NCI-H1694 treated with DMSO at 0.1 percent for 48 hours (cell line): ENCODE measurements at regions not wholly inside any gene's neighbourhood (a gene's known extent, or its start where the extent isn't known, plus 50 kb on each side); places are given as distances from the start of the nearest gene placed in this dataset.
"Not testable (repeated sequence)": the region's sequence is repeated elsewhere in the genome, so short reads cannot be mapped to it uniquely, and the experiment has no call there.

Experiments used
- DNase-seq: peaks from one replicate; lab custom pipeline; 2025; lab: John Stamatoyannopoulos, UW

DNA sequence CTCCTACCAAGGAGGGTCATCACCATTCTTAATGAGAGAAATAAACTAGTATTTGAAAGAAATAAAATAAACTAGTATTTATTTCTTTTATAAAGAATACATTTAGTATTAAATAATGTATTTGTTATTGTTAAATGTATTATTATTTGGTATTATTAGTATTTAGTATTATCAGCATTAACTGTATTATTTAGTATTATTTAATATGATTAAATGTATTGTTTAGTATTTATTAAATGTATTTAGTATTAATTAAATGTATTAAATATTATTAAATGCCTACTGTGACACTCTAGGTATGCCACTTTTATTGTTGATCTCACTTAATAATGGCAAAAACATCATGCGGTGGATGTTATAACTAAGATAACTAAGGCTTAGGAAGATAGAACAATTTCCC, 353.6 kb upstream of the MAP2 start:
- DNase-seq = no peak

GRCh38 chr2:209073151-209073550, 350.7 kb upstream of the MAP2 start:
- DNase-seq = no peak

DNA sequence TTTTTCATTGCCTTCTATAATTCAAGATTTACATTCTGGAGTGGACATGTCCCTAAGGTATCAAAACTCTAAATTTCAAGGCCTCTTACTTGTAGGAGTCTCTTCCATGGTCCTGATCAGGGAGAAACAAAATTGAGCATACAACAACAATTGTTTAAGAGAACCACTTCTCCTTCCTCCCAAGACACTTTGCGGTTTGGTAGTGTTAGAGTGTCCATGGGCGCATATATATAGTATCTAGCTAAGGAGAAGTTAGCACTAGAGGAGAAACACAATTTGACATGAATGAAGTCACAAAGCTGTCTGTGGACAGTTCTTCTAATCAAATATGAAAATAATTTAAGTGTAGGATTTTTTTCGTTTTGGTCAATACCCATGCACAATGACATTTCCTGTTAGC, 349.1 kb upstream of the MAP2 start:
- DNase-seq = no peak

GRCh38 chr2:209076151-209076550, 347.7 kb upstream of the MAP2 start:
- DNase-seq = no peak

DNA sequence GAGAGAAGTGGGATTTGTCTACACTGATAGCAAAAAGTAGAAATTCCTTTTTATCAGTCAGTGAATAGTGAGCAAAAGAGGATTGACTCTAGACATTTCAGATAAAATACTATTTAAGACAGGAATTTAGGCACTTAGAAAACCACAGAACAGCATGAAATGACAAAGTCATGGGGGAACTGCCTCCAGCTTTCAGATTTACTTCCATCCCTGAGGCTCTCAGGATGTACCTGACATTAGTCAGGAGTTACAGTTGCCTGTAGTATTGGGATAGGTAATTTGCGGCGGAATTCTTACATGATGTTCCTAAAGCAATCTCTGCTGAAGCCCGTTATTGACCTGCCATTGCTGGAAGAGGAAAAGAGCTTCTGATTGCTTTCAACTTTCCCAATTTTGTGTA, 337.1 kb upstream of the MAP2 start:
- no peak for DNase-seq

GRCh38 chr2:209091056-209091455, 332.8 kb upstream of the MAP2 start:
- DNase-seq = no peak

- DNase-seq = no peak
Measured at GRCh38 chr2:209094221-209094620, 329.6 kb upstream of the MAP2 start.

GRCh38 chr2:209095432-209095831, 328.4 kb upstream of the MAP2 start:
- DNase-seq = no peak

GRCh38 chr2:209097168-209097567, 326.7 kb upstream of the MAP2 start:
- no peak for DNase-seq

GRCh38 chr2:209102319-209102718, 321.5 kb upstream of the MAP2 start:
- DNase-seq = no peak

GRCh38 chr2:209113026-209113425, 310.8 kb upstream of the MAP2 start:
- DNase-seq = peak; percentile 22

DNA sequence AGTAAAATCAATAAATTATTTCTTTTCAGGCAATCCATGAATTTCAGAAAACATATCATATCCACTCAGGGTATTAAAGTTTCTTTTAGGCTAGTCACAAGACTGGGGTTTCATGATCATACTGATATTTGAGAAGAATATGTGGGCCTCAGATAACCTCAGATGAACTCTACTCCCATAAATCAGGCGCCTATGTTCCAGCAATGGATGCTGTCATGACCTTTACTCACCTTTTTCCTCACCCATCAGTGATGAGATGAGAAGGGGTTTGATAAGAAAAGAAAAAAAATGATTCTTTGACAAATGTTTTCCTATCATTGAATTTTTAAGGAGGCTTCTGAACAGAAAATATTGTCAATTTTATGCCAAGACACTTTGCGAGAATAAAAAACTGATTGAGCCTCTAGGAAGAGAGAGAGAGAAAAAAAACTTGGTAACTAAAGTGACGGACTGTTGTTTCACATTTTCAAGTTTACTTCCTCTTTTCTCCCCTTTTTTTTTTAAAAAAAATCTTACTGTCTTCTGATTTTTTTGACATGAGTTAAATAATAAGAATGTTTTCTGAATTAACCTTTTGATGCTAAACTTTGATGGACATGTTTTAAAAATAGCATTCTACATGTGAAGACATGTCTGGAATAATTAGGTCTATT, 309.1 kb upstream of the MAP2 start:
- DNase-seq = no peak

- no peak for DNase-seq
Measured at GRCh38 chr2:209121691-209122090, 302.2 kb upstream of the MAP2 start.

DNA sequence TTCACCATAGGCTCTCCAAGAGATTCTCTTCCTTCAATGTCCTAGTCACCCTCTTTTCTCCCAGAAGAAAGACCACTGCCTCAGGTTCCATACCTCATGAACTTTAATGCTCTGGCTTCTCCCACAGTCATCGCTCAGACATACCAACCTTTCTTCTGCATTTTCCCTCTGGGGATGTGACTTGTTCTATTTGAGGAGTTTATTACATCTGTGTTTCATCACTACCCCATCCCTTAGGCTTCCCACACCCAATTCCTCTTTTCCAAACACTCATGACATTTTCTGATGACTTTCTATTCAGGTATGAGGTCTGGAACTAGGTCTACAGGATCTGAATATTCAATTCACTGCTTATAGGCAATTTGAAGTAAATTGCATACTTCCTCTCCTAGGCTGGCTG, 298.6 kb upstream of the MAP2 start:
- DNase-seq = no peak

- DNase-seq = no peak
Measured at GRCh38 chr2:209138079-209138478, 285.8 kb upstream of the MAP2 start.

- DNase-seq = no peak
Measured at GRCh38 chr2:209141142-209141541, 282.7 kb upstream of the MAP2 start.

GRCh38 chr2:209141818-209142217, 282.0 kb upstream of the MAP2 start:
- DNase-seq = no peak

- not testable (repeated sequence) for DNase-seq
Measured at GRCh38 chr2:209145220-209145691, 278.6 kb upstream of the MAP2 start.

- no peak for DNase-seq
Measured at GRCh38 chr2:209145941-209146681, 277.7 kb upstream of the MAP2 start.

DNA sequence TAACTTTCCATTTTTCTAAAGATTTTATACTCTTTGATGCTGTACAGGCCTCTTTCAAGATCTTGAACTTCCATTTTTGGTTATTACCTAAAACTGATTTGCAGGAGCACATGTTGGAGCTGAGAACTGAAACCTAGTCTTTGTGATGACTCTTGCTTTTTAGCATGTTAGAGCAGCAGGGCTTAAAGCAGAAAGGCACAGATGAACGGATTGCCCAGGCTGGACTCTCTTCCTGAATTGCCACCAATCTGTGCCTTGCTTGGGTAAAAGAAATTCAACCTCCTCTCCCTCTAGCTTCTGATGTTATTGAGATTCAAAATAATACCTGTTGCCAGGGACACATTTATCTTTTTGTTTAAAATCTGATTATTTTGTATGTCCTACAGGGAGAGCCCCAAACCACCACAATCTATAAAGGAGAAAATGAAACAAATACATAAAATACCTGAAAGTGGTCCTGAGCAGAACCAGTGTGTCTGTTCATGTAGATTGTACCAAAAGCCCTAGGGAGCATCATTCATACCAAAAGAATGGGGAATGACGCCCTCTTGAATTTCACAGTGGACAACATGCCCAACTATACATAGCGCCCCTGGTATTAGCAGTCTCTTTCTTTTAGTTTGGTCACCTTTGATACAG, 277.0 kb upstream of the MAP2 start:
- no peak for DNase-seq

DNA sequence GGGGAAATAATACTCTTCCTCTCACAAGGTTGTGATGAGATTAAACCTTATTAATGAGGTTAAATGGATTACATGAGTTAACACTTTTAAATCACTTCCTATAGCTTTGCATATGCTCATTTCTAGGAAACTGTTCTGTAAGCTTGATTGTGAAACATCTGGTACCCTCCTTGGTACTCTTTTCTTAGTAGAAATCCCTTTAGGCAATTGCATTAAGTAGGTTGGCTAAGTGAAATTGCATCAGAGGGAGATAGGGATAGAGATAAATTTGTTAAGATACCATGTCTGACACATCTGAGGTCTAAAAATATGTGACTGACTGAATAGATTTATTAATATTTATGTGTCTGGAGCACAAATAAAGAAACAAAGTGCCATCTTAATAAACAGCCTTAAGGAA, 275.9 kb upstream of the MAP2 start:
- no peak for DNase-seq

- DNase-seq = no peak
Measured at GRCh38 chr2:209160800-209161588, 262.9 kb upstream of the MAP2 start.
